ENCODE measurements at regions not wholly inside any gene's neighbourhood (a gene's known extent, or its start where the extent isn't known, plus 50 kb on each side); places are given as distances from the start of the nearest gene placed in this dataset.

DNA sequence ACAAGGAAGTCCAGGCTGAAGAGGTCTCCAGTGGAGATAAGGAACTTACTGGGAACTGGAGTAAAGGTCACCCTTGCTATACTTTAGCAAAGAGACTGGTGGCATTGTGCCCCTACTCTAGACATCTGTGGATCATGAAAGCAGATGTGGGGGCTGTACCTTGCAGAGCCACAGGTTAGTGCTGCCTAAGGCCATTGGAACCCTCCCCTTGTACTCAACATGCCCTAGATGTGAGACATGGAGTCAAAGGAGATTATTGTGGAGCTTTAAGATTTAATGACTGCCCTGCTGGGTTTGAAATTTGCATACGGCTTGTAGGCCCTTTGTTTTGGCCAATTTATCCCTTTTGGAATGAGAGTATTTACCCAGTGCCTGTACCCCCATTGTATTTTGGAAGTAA, 397.3 kb upstream of the GRIN3A start:
- no peak overlapping the region for H3K27ac ChIP-seq (ENCODE audit: low read length)
- no peak overlapping the region for H2AFZ ChIP-seq (ENCODE audit: low read depth, low read length)
- H3K4me3 ChIP-seq (ENCODE audit: low read length) = no peak overlapping the region
- no peak overlapping the region for H3K9ac ChIP-seq (ENCODE audit: low read length)
- H3F3A ChIP-seq (ENCODE audit: insufficient read depth, low read length, poor library complexity, severe bottlenecking) = no peaks in the 10 kb centered on the region
- H3K79me2 ChIP-seq (replicated peaks; ENCODE audit: insufficient read depth, low read length) = no peaks in the 10 kb centered on the region
- no peaks in the 10 kb centered on the region for H3K9me2 ChIP-seq (ENCODE audit: insufficient read depth, low read length)
- H3K27me3 ChIP-seq (ENCODE audit: insufficient read depth, low read depth, low read length) = no peaks in the 10 kb centered on the region
- H3K36me3 ChIP-seq (ENCODE audit: insufficient read depth, low read length) = no peaks in the 10 kb centered on the region
- no peak for TF ChIP-seq EP300 (conservative IDR thresholded peaks at IDR 0.05; ENCODE audit: poor library complexity, severe bottlenecking)
- TF ChIP-seq EZH2 (IDR thresholded peaks at IDR 0.05; ENCODE audit: borderline replicate concordance, insufficient read depth, low read length, poor library complexity, severe bottlenecking) = no peak
- no peak for TF ChIP-seq MXI1 (conservative IDR thresholded peaks at IDR 0.05; ENCODE audit: poor library complexity, severe bottlenecking)
- TF ChIP-seq, protein P1, sequence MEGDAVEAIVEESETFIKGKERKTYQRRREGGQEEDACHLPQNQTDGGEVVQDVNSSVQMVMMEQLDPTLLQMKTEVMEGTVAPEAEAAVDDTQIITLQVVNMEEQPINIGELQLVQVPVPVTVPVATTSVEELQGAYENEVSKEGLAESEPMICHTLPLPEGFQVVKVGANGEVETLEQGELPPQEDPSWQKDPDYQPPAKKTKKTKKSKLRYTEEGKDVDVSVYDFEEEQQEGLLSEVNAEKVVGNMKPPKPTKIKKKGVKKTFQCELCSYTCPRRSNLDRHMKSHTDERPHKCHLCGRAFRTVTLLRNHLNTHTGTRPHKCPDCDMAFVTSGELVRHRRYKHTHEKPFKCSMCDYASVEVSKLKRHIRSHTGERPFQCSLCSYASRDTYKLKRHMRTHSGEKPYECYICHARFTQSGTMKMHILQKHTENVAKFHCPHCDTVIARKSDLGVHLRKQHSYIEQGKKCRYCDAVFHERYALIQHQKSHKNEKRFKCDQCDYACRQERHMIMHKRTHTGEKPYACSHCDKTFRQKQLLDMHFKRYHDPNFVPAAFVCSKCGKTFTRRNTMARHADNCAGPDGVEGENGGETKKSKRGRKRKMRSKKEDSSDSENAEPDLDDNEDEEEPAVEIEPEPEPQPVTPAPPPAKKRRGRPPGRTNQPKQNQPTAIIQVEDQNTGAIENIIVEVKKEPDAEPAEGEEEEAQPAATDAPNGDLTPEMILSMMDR (IDR thresholded peaks at IDR 0.05; ENCODE audit: poor library complexity, severe bottlenecking) = no peak
- no peak for TF ChIP-seq RAD21 (conservative IDR thresholded peaks at IDR 0.05)
- no peaks in the 10 kb centered on the region for H4K20me1 ChIP-seq (ENCODE audit: insufficient read depth)
- no peak overlapping the region for H3K4me2 ChIP-seq (ENCODE audit: low read length)
- H3K9me3 ChIP-seq (ENCODE audit: low read length) = no peaks in the 10 kb centered on the region

DNA sequence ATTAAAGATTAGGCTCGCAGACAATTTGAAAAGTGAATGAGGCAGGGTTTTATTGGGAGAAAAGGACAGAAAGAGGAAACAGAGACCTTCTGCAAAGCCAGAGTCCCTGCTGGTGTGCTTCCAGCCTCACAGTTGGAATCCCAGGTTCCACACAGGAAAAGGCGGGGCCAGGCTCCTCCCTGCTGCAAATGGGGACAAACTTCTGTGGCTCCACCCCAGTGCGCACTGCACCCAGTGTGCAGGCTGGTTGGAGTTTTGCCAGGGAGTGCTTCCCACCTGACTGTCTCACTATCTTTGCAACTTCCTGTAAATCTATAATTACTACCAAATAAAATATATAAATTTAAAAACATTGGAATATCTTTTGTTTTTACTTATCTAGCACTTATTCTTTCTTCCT, 386.0 kb upstream of the GRIN3A start:
- Histone ChIP-seq H3K27ac (ENCODE audit: low read length) (no peak overlapping the region), H3F3A (ENCODE audit: insufficient read depth, low read length, poor library complexity, severe bottlenecking) (no peaks in the 10 kb centered on the region), H3K9ac (ENCODE audit: low read length) (no peak overlapping the region), H3K27me3 (ENCODE audit: insufficient read depth, low read depth, low read length) (no peaks in the 10 kb centered on the region), H3K79me2 (replicated peaks; ENCODE audit: insufficient read depth, low read length) (no peaks in the 10 kb centered on the region), H3K4me2 (ENCODE audit: low read length) (no peak overlapping the region), H3K36me3 (ENCODE audit: insufficient read depth, low read length) (no peaks in the 10 kb centered on the region), H2AFZ (ENCODE audit: low read depth, low read length) (no peak overlapping the region), H3K9me3 (ENCODE audit: low read length) (no peaks in the 10 kb centered on the region), H3K9me2 (ENCODE audit: insufficient read depth, low read length) (no peaks in the 10 kb centered on the region), H3K4me3 (ENCODE audit: low read length) (no peak overlapping the region), H4K20me1 (ENCODE audit: insufficient read depth) (no peaks in the 10 kb centered on the region)
- no peak for TF ChIP-seq POLR2AphosphoS5 (IDR thresholded peaks at IDR 0.05)
- no peak for TF ChIP-seq SMC3 (conservative IDR thresholded peaks at IDR 0.05; ENCODE audit: poor library complexity)
- no peak for TF ChIP-seq TAF1 (IDR thresholded peaks at IDR 0.05; ENCODE audit: low read depth)
- no peak for TF ChIP-seq EP300 (conservative IDR thresholded peaks at IDR 0.05; ENCODE audit: poor library complexity, severe bottlenecking)
- TF ChIP-seq EZH2 (IDR thresholded peaks at IDR 0.05; ENCODE audit: borderline replicate concordance, insufficient read depth, low read length, poor library complexity, severe bottlenecking) = no peak
- TF ChIP-seq, protein P2, sequence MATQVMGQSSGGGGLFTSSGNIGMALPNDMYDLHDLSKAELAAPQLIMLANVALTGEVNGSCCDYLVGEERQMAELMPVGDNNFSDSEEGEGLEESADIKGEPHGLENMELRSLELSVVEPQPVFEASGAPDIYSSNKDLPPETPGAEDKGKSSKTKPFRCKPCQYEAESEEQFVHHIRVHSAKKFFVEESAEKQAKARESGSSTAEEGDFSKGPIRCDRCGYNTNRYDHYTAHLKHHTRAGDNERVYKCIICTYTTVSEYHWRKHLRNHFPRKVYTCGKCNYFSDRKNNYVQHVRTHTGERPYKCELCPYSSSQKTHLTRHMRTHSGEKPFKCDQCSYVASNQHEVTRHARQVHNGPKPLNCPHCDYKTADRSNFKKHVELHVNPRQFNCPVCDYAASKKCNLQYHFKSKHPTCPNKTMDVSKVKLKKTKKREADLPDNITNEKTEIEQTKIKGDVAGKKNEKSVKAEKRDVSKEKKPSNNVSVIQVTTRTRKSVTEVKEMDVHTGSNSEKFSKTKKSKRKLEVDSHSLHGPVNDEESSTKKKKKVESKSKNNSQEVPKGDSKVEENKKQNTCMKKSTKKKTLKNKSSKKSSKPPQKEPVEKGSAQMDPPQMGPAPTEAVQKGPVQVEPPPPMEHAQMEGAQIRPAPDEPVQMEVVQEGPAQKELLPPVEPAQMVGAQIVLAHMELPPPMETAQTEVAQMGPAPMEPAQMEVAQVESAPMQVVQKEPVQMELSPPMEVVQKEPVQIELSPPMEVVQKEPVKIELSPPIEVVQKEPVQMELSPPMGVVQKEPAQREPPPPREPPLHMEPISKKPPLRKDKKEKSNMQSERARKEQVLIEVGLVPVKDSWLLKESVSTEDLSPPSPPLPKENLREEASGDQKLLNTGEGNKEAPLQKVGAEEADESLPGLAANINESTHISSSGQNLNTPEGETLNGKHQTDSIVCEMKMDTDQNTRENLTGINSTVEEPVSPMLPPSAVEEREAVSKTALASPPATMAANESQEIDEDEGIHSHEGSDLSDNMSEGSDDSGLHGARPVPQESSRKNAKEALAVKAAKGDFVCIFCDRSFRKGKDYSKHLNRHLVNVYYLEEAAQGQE (IDR thresholded peaks at IDR 0.05; ENCODE audit: borderline replicate concordance) = no peak
- TF ChIP-seq MXI1 (conservative IDR thresholded peaks at IDR 0.05; ENCODE audit: poor library complexity, severe bottlenecking) = no peak
- no peak for TF ChIP-seq RAD21 (conservative IDR thresholded peaks at IDR 0.05)
- TF ChIP-seq, protein P1 (IDR thresholded peaks at IDR 0.05; ENCODE audit: poor library complexity, severe bottlenecking) = no peak

All from neural cell (in vitro differentiated cells).